ENCODE measurements at regions not wholly inside any gene's neighbourhood (a gene's known extent, or its start where the extent isn't known, plus 50 kb on each side); places are given as distances from the start of the nearest gene placed in this dataset.

- H3K4me1 ChIP-seq (ENCODE audit: control insufficient read depth, insufficient read depth, low read length) = no peaks in the 10 kb centered on the region
- no CpG with 5 or more reads among the region's 1 CpG for WGBS, 2 experiments (ENCODE audit: extremely low coverage in 2 of 2, insufficient read length in 1 of 2)
- H3K14ac ChIP-seq (replicated peaks; ENCODE audit: low read depth, low read length) = no peak overlapping the region
- no peaks in the 10 kb centered on the region for H3K9me3 ChIP-seq (ENCODE audit: control insufficient read depth, insufficient read depth, low read length)
- no peaks in the 10 kb centered on the region for H4K20me1 ChIP-seq (ENCODE audit: insufficient read depth, low read length)
- ChIA-PET POLR2A (ENCODE audit: unreplicated experiment) (no interaction called here), CTCF (interaction anchor here (0.6 kb wide), 1 partner anchor 1086 kb away, joined by 4 read pairs; no protein-coding TSS in a partner anchor)
- H3K23ac ChIP-seq (ENCODE audit: low read depth, low read length) = no peak overlapping the region
- in situ Hi-C loops (cut with MboI; ENCODE audit: low sequenced_read_pairs) (no loop called here), intact Hi-C loops (cut with micrococcal nuclease) (no loop called here), dilution Hi-C loops (cut with HindIII; ENCODE audit: low sequenced_read_pairs, unreplicated experiment) (no loop called here)
- no peak overlapping the region for H3K27ac ChIP-seq (ENCODE audit: insufficient read depth, low read length)
- no TSS peak for BruUV-seq (replicated peaks)
- H3K4ac ChIP-seq (ENCODE audit: low read depth, low read length) = no peak overlapping the region
- DNase-seq = no peak
- H3K79me1 ChIP-seq (ENCODE audit: low read depth in 1 of 2, low read length in 2 of 2) = no peaks in the 10 kb centered on the region
- ATAC-seq (ENCODE audit: low read depth) = no peak
- H3K4me3 ChIP-seq (ENCODE audit: insufficient read depth, low read depth, low read length) = no peak overlapping the region
- H2AK9ac ChIP-seq (replicated peaks; ENCODE audit: low read depth, low read length, poor library complexity) = no peak overlapping the region
- no peaks in the 10 kb centered on the region for H3K9me1 ChIP-seq (ENCODE audit: insufficient read depth, low read length)
- no peak overlapping the region for H3K18ac ChIP-seq (ENCODE audit: low read depth, low read length)
- no peak overlapping the region for H2AFZ ChIP-seq (replicated peaks; ENCODE audit: low read length, poor library complexity)
- H4K5ac ChIP-seq (ENCODE audit: low read depth, low read length) = no peak overlapping the region
- H2BK15ac ChIP-seq (ENCODE audit: low read depth, low read length) = no peak overlapping the region
- no peak overlapping the region for H2AK5ac ChIP-seq (ENCODE audit: low read depth, low read length)
- TF ChIP-seq POLR2A (IDR thresholded peaks at IDR 0.05; ENCODE audit: low read depth, low read length) = no peak
- TF ChIP-seq CHD1 (IDR thresholded peaks at IDR 0.05; ENCODE audit: low read depth, low read length) = no peak
- no peak for TF ChIP-seq CTCF (conservative IDR thresholded peaks at IDR 0.05; ENCODE audit: low read depth, low read length)
- TF ChIP-seq NFE2L2 (IDR thresholded peaks at IDR 0.05; ENCODE audit: low read depth, low read length) = no peak
- TF ChIP-seq MAZ (IDR thresholded peaks at IDR 0.05; ENCODE audit: borderline replicate concordance, low read depth, low read length) = no peak
- no peak for TF ChIP-seq SMC3 (IDR thresholded peaks at IDR 0.05; ENCODE audit: low read depth, low read length)
- TF ChIP-seq RAD21 (IDR thresholded peaks at IDR 0.05; ENCODE audit: low read length) = no peak
- TF ChIP-seq CEBPB (IDR thresholded peaks at IDR 0.05; ENCODE audit: low read depth, low read length) = no peak
- no peak for TF ChIP-seq RCOR1 (IDR thresholded peaks at IDR 0.05; ENCODE audit: insufficient replicate concordance, low read length)
- no peak for TF ChIP-seq FOS (IDR thresholded peaks at IDR 0.05; ENCODE audit: low read depth, low read length)
- TF ChIP-seq MXI1 (IDR thresholded peaks at IDR 0.05; ENCODE audit: borderline replicate concordance, low read depth, low read length) = no peak
- no peak for TF ChIP-seq BHLHE40 (IDR thresholded peaks at IDR 0.05; ENCODE audit: low read depth, low read length)
- no peak for TF ChIP-seq ELK1 (IDR thresholded peaks at IDR 0.05; ENCODE audit: borderline replicate concordance, low read depth, low read length)
- no peak for TF ChIP-seq USF2 (IDR thresholded peaks at IDR 0.05; ENCODE audit: low read depth, low read length)
- no peak for TF ChIP-seq RFX5 (IDR thresholded peaks at IDR 0.05; ENCODE audit: low read depth, low read length)
- TF ChIP-seq MAFK (IDR thresholded peaks at IDR 0.05; ENCODE audit: low read depth, low read length) = no peak
- H3K56ac ChIP-seq (ENCODE audit: extremely low read depth, insufficient read depth, low read length) = no peak overlapping the region
- peaks cover 7% of the 10 kb centered on the region; the same call in 1 of the 2 replicates for H3K27me3 ChIP-seq (ENCODE audit: control insufficient read depth, insufficient read depth, low read length)
- no peak overlapping the region for H4K91ac ChIP-seq (ENCODE audit: insufficient read depth, low read depth, low read length)
- H2BK5ac ChIP-seq (ENCODE audit: low read depth, low read length, poor library complexity, severe bottlenecking) = no peak overlapping the region
- H2BK20ac ChIP-seq (ENCODE audit: low read depth, low read length) = no peak overlapping the region
- H2BK120ac ChIP-seq (ENCODE audit: low read depth, low read length) = no peak overlapping the region
- H3K36me3 ChIP-seq (ENCODE audit: control insufficient read depth, insufficient read depth, low read length) = no peaks in the 10 kb centered on the region
- H3K9ac ChIP-seq (ENCODE audit: low read depth, low read length) = no peak overlapping the region
- H4K8ac ChIP-seq (ENCODE audit: low read depth in 2 of 2, low read length in 2 of 2) = no peak overlapping the region
- H3K4me2 ChIP-seq (ENCODE audit: low read depth, low read length) = no peak overlapping the region
These were observed 257.7 kb upstream of the PLET1 start for GRCh38 chr11:112518371-112518770.
